Fibroblast of lung (primary cell): ENCODE measurements at regions not wholly inside any gene's neighbourhood (a gene's known extent, or its start where the extent isn't known, plus 50 kb on each side); places are given as distances from the start of the nearest gene placed in this dataset.

Experiments used
- DNase-seq, 2 donors: peaks; one replicate each; pipeline versions ENCODE4 v3.0.0 to v3.0.0-alpha.2; 2010; ENCODE audit warnings: low read depth in 2 of 2
- H2AFZ ChIP-seq: 2 replicates; pipeline ENCODE4 v1.5.1; 2012; ENCODE audit warnings: low read length, control low read depth, inconsistent platforms
- H3K27ac ChIP-seq: 2 replicates; pipeline ENCODE4 v1.5.1; 2011; ENCODE audit warnings: low read length, control low read depth; ENCODE audit not compliant: insufficient read depth
- H3K27me3 ChIP-seq: 2 replicates; pipeline ENCODE4 v1.5.1; 2011; ENCODE audit warnings: mild to moderate bottlenecking, low read length; ENCODE audit not compliant: control insufficient read depth, insufficient read depth
- H3K36me3 ChIP-seq: 2 replicates; pipeline ENCODE4 v1.5.1; 2011; ENCODE audit warnings: low read length; ENCODE audit not compliant: control insufficient read depth, insufficient read depth
- H3K4me1 ChIP-seq: 2 replicates; pipeline ENCODE4 v1.5.1; 2011; ENCODE audit warnings: low read length; ENCODE audit not compliant: control insufficient read depth, insufficient read depth; ENCODE audit errors: extremely low read depth
- H3K4me2 ChIP-seq: 2 replicates; pipeline ENCODE4 v1.5.1; 2011; ENCODE audit warnings: low read length, control low read depth; ENCODE audit not compliant: insufficient read depth; ENCODE audit errors: extremely low read depth
- H3K4me3 ChIP-seq, 4 experiments: fragments of 200-600 bp in 1 of 4; sonication (generic) in 1 of 4; replicated peaks in 1 of 4; 2 replicates each; pipeline ENCODE4 v1.5.1; 2011 to 2016; ENCODE audit warnings: low read length in 4 of 4, low read depth in 3 of 4, mild to moderate bottlenecking in 3 of 4, control low read depth in 2 of 4, inconsistent platforms in 1 of 4, mixed read lengths in 1 of 4; ENCODE audit not compliant: insufficient read depth in 1 of 4; ENCODE audit errors: control extremely low read depth in 1 of 4
- H3K79me2 ChIP-seq: 2 replicates; pipeline ENCODE4 v1.5.1; 2012; ENCODE audit warnings: mild to moderate bottlenecking, low read length, inconsistent platforms; ENCODE audit not compliant: control insufficient read depth, insufficient read depth
- H3K9ac ChIP-seq: 2 replicates; pipeline ENCODE4 v1.5.1; 2011; ENCODE audit warnings: mild to moderate bottlenecking, low read length, control low read depth; ENCODE audit not compliant: insufficient read depth
- H3K9me3 ChIP-seq: 2 replicates; pipeline ENCODE4 v1.5.1; 2012; ENCODE audit warnings: low read depth, low read length; ENCODE audit not compliant: control insufficient read depth, insufficient read depth
- H4K20me1 ChIP-seq: 2 replicates; pipeline ENCODE4 v1.5.1; 2011; ENCODE audit warnings: low read length; ENCODE audit not compliant: control insufficient read depth, insufficient read depth; ENCODE audit errors: extremely low read depth
- EZH2 ChIP-seq: IDR thresholded peaks from 2 replicates; pipeline ENCODE4 v1.5.1; 2012; ENCODE audit warnings: low read length, control low read depth, mild to moderate bottlenecking; ENCODE audit errors: missing control alignments
- TF ChIP-seq, protein P1 (sequence below), 2 donors: IDR thresholded peaks in 1 of 2; conservative IDR thresholded peaks in 1 of 2; 1 replicate in 1 of 2; 2 replicates in 1 of 2; pipeline ENCODE4 v1.5.1; 2011 to 2012; ENCODE audit warnings: low read length in 2 of 2, control low read depth in 1 of 2, inconsistent platforms in 1 of 2, low read depth in 1 of 2, mild to moderate bottlenecking in 1 of 2

GRCh38 chr7:10821156-10821555 is 152.5 kb upstream of the PHF14 start:
- no peaks in the 10 kb centered on the region for H3K79me2 ChIP-seq
- no peak overlapping the region for H3K4me2 ChIP-seq
- no peaks in the 10 kb centered on the region for H3K27me3 ChIP-seq
- TF ChIP-seq EZH2, result no peak
- TF ChIP-seq, protein P1, sequence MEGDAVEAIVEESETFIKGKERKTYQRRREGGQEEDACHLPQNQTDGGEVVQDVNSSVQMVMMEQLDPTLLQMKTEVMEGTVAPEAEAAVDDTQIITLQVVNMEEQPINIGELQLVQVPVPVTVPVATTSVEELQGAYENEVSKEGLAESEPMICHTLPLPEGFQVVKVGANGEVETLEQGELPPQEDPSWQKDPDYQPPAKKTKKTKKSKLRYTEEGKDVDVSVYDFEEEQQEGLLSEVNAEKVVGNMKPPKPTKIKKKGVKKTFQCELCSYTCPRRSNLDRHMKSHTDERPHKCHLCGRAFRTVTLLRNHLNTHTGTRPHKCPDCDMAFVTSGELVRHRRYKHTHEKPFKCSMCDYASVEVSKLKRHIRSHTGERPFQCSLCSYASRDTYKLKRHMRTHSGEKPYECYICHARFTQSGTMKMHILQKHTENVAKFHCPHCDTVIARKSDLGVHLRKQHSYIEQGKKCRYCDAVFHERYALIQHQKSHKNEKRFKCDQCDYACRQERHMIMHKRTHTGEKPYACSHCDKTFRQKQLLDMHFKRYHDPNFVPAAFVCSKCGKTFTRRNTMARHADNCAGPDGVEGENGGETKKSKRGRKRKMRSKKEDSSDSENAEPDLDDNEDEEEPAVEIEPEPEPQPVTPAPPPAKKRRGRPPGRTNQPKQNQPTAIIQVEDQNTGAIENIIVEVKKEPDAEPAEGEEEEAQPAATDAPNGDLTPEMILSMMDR (conservative IDR thresholded peaks at IDR 0.05 in 1 of 2, IDR thresholded peaks at IDR 0.05 in 1 of 2; ENCODE audit: low read depth in 1 of 2, low read length in 2 of 2), result no peak
- H3K36me3 ChIP-seq, result no peaks in the 10 kb centered on the region
- no peak overlapping the region for H3K4me3 ChIP-seq
- H3K4me1 ChIP-seq, result no peaks in the 10 kb centered on the region
- no peaks in the 10 kb centered on the region for H3K9me3 ChIP-seq
- no peaks in the 10 kb centered on the region for H4K20me1 ChIP-seq
- no peak overlapping the region for H3K9ac ChIP-seq
- DNase-seq, result no peak
- H2AFZ ChIP-seq, result no peak overlapping the region
- no peak overlapping the region for H3K27ac ChIP-seq

- H3K4me2 ChIP-seq, result no peak overlapping the region
Measured at GRCh38 chr7:10824154-10824553, 149.5 kb upstream of the PHF14 start.

DNA sequence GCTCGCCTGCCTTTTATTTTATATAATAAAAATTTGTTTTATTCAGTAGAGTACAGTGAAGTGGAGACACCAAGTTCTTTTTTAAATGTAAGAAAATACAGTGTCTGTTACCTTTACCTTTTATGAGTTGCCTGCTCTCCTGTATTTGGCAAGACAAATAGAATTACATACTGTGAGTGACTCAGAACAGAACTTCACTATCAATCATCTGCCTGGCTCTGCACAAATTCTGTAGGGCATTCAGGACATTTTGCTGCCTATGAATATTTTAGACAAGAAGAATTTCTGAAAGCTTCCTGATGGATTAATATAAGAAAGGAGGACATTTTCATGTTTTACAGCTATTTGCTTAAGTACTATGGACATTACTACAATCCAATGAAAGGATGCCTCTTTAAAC is 135.4 kb upstream of the PHF14 start:
- H3K36me3 ChIP-seq, result no peaks in the 10 kb centered on the region
- no peaks in the 10 kb centered on the region for H3K27me3 ChIP-seq
- no peak overlapping the region for H2AFZ ChIP-seq
- no peaks in the 10 kb centered on the region for H3K4me1 ChIP-seq
- no peaks in the 10 kb centered on the region for H3K79me2 ChIP-seq
- no peak overlapping the region for H3K4me2 ChIP-seq
- no peak overlapping the region for H3K4me3 ChIP-seq
- TF ChIP-seq, protein P1 (conservative IDR thresholded peaks at IDR 0.05 in 1 of 2, IDR thresholded peaks at IDR 0.05 in 1 of 2; ENCODE audit: low read depth in 1 of 2, low read length in 2 of 2), result no peak
- TF ChIP-seq EZH2, result no peak
- no peak overlapping the region for H3K9ac ChIP-seq
- no peaks in the 10 kb centered on the region for H3K9me3 ChIP-seq
- no peaks in the 10 kb centered on the region for H4K20me1 ChIP-seq
- no peak overlapping the region for H3K27ac ChIP-seq
- DNase-seq, result no peak

More at GRCh38 chr7:10824154-10824553, 149.5 kb upstream of the PHF14 start:
- Histone ChIP-seq H4K20me1 (no peaks in the 10 kb centered on the region), H3K4me1 (no peaks in the 10 kb centered on the region), H3K36me3 (no peaks in the 10 kb centered on the region), H3K9ac (no peak overlapping the region), H3K79me2 (no peaks in the 10 kb centered on the region), H3K4me3 (no peak overlapping the region), H2AFZ (no peak overlapping the region), H3K9me3 (no peaks in the 10 kb centered on the region), H3K27me3 (no peaks in the 10 kb centered on the region), H3K27ac (no peak overlapping the region)
- TF ChIP-seq EZH2, result no peak
- TF ChIP-seq, protein P1 (conservative IDR thresholded peaks at IDR 0.05 in 1 of 2, IDR thresholded peaks at IDR 0.05 in 1 of 2; ENCODE audit: low read depth in 1 of 2, low read length in 2 of 2), result no peak
- DNase-seq, result no peak
